Lower lobe of right lung (tissue), 2 donors: ENCODE measurements at regions not wholly inside any gene's neighbourhood (a gene's known extent, or its start where the extent isn't known, plus 50 kb on each side); places are given as distances from the start of the nearest gene placed in this dataset.

Source experiments
- ATAC-seq, 2 donors: fragments of 200-7000 bp; cut with Tn5 transposase; one replicate each; pipeline ENCODE4 v1.9.1; 2020 to 2022; ENCODE audit warnings: mild to moderate bottlenecking in 2 of 2, moderate library complexity in 2 of 2
- DNase-seq: peaks from one replicate; pipeline ENCODE4 v3.0.0-alpha.2; 2020
- H3K27ac ChIP-seq: fragments of 200-600 bp; one replicate; pipeline ENCODE4 v1.8.0; 2022
- H3K27me3 ChIP-seq: fragments of 200-600 bp; one replicate; pipeline ENCODE4 v1.8.0; 2022; ENCODE audit warnings: low read depth
- H3K36me3 ChIP-seq: fragments of 200-600 bp; one replicate; pipeline ENCODE4 v1.8.0; 2022; ENCODE audit warnings: mild to moderate bottlenecking
- H3K4me1 ChIP-seq: fragments of 200-600 bp; one replicate; pipeline ENCODE4 v1.8.0; 2022
- H3K4me3 ChIP-seq: fragments of 200-600 bp; one replicate; pipeline ENCODE4 v1.8.0; 2022; ENCODE audit warnings: mild to moderate bottlenecking
- H3K9me3 ChIP-seq: fragments of 200-600 bp; one replicate; pipeline ENCODE4 v1.8.0; 2022
- intact Hi-C: fragments of 100-400 bp; cut with DNase I; formaldehyde crosslinking; loops from one replicate; pipeline ENCODE4 v1.11.0; 2022
- TF ChIP-seq, protein P1 (sequence below): fragments of 200-600 bp; IDR thresholded peaks from one replicate; pipeline ENCODE4 v1.8.0; 2022; ENCODE audit warnings: antibody characterized with exemption, mild to moderate bottlenecking
- donor health status: DM: no; HTN: yes; CAD: no; lungs with severe emphysema.

DNA sequence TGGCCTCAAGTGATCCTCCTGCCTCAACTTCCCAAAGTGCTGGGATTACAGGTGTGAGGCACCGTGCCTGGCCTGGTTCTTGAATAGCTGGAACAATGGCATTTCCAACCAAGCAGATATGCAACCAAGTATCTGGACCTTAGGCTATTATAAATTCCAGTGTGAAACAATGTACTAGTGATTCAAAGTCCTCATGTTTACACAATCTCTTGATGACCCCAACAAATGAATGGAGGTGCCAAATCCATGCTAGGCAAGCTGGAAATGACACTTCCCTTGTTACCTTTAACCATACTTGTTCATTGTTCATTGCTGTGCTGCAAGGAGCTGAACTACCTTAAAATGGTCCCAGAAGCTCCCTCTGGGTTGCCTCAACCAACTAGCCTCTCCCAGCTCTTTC lies 282.2 kb upstream of the KLF14 start:
- no peaks in the 10 kb centered on the region for H3K36me3 ChIP-seq
- TF ChIP-seq, protein P1, sequence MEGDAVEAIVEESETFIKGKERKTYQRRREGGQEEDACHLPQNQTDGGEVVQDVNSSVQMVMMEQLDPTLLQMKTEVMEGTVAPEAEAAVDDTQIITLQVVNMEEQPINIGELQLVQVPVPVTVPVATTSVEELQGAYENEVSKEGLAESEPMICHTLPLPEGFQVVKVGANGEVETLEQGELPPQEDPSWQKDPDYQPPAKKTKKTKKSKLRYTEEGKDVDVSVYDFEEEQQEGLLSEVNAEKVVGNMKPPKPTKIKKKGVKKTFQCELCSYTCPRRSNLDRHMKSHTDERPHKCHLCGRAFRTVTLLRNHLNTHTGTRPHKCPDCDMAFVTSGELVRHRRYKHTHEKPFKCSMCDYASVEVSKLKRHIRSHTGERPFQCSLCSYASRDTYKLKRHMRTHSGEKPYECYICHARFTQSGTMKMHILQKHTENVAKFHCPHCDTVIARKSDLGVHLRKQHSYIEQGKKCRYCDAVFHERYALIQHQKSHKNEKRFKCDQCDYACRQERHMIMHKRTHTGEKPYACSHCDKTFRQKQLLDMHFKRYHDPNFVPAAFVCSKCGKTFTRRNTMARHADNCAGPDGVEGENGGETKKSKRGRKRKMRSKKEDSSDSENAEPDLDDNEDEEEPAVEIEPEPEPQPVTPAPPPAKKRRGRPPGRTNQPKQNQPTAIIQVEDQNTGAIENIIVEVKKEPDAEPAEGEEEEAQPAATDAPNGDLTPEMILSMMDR: no peak
- H3K27ac ChIP-seq: no peak overlapping the region
- intact Hi-C loops: no loop called here
- DNase-seq (no peak), ATAC-seq (no peak)
- peaks cover 65% of the 10 kb centered on the region for H3K4me1 ChIP-seq
- H3K4me3 ChIP-seq: no peak overlapping the region
- H3K9me3 ChIP-seq: no peaks in the 10 kb centered on the region
- H3K27me3 ChIP-seq: no peaks in the 10 kb centered on the region

DNA sequence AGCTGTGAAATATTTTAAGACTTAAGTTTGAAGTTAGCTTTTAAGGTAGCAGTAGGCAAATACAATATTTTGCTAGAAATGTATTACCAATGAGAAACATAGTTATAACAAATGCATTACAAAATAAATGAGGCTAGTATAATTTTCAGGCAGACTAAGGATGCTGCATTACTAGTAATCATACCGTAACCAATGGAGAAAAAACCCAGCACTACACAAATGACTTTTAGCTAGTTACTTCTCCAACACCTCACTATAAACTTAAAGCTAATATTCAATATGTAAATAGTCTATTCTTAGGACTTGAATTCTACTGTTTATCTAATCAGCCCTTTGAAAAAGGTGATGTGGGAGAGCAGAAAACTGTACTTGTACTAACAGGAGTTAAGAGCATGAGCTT lies 285.3 kb upstream of the KLF14 start:
- TF ChIP-seq, protein P1: no peak
- Histone ChIP-seq H3K27ac (no peak overlapping the region), H3K4me1 (peaks cover 49% of the 10 kb centered on the region), H3K9me3 (no peaks in the 10 kb centered on the region), H3K27me3 (no peaks in the 10 kb centered on the region), H3K36me3 (peaks cover 7% of the 10 kb centered on the region), H3K4me3 (no peak overlapping the region)
- intact Hi-C loops: no loop called here
- no peak for ATAC-seq
- DNase-seq: no peak

DNA sequence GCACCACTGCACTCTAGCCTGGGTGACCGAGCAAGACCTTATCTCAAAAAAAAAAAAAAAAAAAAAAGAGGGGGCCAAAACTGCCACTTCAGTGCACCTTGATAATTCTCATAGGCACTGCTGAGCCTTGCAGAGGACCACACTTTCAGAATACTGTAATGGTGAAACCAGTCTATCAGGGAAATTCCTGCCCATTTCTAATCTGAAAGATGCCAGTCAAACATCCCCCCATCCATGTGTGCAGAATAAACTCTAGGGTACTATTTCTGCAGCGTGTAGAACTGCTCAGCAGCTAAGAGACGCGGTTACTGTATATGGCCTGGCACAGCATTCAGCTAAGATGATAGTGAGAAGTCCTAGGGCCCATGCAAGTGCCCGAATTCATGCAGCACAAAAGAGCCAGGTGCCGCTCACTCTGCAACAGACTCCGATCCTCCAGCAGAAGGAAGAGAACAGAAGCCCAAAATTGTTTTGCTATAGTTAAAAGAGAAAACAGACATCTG lies 286.8 kb upstream of the KLF14 start:
- intact Hi-C loops: no loop called here
- Histone ChIP-seq H3K27ac (no peak overlapping the region), H3K36me3 (peaks cover 7% of the 10 kb centered on the region), H3K4me3 (no peak overlapping the region), H3K4me1 (peaks cover 46% of the 10 kb centered on the region), H3K27me3 (no peaks in the 10 kb centered on the region), H3K9me3 (no peaks in the 10 kb centered on the region)
- TF ChIP-seq, protein P1: no peak
- no peak for ATAC-seq
- no peak for DNase-seq

DNA sequence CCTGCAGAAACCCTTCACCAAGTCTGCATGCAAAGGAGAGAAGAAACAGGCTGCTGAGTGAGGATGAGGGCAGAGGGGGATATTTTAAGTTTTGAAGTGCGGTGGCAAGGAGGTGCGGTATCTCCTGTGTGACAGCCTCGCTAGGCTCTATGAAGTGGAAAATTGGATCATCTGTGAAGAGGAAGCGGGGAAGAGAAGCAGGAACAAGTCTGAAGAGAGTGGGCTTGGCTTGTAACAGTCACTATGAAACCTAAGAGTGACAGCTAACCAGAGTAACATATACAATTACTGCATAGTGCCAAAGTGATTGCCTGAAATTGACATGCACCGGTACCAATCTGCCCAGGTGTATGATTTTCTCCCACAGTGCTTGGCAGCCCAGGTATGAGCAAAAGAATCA lies 287.5 kb upstream of the KLF14 start:
- intact Hi-C loops: no loop called here
- Histone ChIP-seq H3K36me3 (peaks cover 7% of the 10 kb centered on the region), H3K4me3 (no peak overlapping the region), H3K27ac (no peak overlapping the region), H3K4me1 (peaks cover 47% of the 10 kb centered on the region), H3K27me3 (no peaks in the 10 kb centered on the region), H3K9me3 (no peaks in the 10 kb centered on the region)
- ATAC-seq (peak; percentile 32 to 60), DNase-seq (no peak)
- TF ChIP-seq, protein P1: no peak

DNA sequence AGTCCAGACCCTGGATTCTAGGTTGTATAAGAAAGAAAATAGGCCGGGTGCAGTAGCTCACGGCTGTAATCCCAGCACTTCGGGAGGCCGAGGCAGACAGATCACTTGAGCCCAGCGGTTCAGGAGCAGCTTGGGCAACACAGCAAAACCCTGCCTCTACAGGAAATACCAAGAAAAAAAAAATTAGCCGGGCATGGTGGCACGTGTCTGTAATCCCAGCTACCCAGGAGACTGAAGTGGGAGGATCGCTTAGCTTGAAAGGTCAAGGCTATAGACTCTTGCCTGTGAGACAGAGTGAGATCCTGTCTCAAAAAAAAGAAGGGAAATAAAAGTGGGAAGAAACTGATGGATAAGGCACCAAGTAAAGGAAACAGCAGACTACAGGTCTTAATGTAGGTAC lies 287.9 kb upstream of the KLF14 start:
- Histone ChIP-seq H3K27ac (no peak overlapping the region), H3K4me1 (peaks cover 49% of the 10 kb centered on the region)
- no peak for DNase-seq

More for the DNA sequence above, 287.9 kb upstream of the KLF14 start:
- peaks cover 7% of the 10 kb centered on the region for H3K36me3 ChIP-seq
- peak; percentile 11 to 32 for ATAC-seq
- intact Hi-C loops: no loop called here
- H3K27me3 ChIP-seq: no peaks in the 10 kb centered on the region
- no peak overlapping the region for H3K4me3 ChIP-seq
- TF ChIP-seq, protein P1: no peak
- H3K9me3 ChIP-seq: no peaks in the 10 kb centered on the region
